Duodenal mucosa (tissue), 2 donors: ENCODE measurements at regions not wholly inside any gene's neighbourhood (a gene's known extent, or its start where the extent isn't known, plus 50 kb on each side); places are given as distances from the start of the nearest gene placed in this dataset.

Experiments used
- H3K27ac ChIP-seq: one replicate; pipeline ENCODE4 v1.7.0; 2013; ENCODE audit warnings: low read depth, low read length
- H3K27me3 ChIP-seq, 2 donors: one replicate each; pipeline ENCODE4 v1.7.0; 2013; ENCODE audit warnings: low read length in 2 of 2, control low read depth in 1 of 2; ENCODE audit not compliant: insufficient read depth in 2 of 2, control insufficient read depth in 1 of 2
- H3K36me3 ChIP-seq, 2 donors: one replicate each; pipeline ENCODE4 v1.7.0; 2013; ENCODE audit warnings: low read length in 2 of 2, control low read depth in 1 of 2; ENCODE audit not compliant: insufficient read depth in 2 of 2, control insufficient read depth in 1 of 2
- H3K4me1 ChIP-seq, 2 donors: one replicate each; pipeline ENCODE4 v1.7.0; 2013; ENCODE audit warnings: low read length in 2 of 2, control low read depth in 1 of 2; ENCODE audit not compliant: insufficient read depth in 2 of 2, control insufficient read depth in 1 of 2
- H3K4me3 ChIP-seq, 2 donors: one replicate each; pipeline ENCODE4 v1.7.0; 2013; ENCODE audit warnings: low read length in 2 of 2, low read depth in 1 of 2
- H3K9ac ChIP-seq, 2 donors: one replicate each; pipeline ENCODE4 v1.7.0; 2013; ENCODE audit warnings: low read length in 2 of 2, low read depth in 1 of 2
- H3K9me3 ChIP-seq, 2 donors: one replicate each; pipeline ENCODE4 v1.7.0; 2013; ENCODE audit warnings: low read length in 2 of 2, control low read depth in 1 of 2; ENCODE audit not compliant: control insufficient read depth in 1 of 2

- no peak overlapping the region for H3K27ac ChIP-seq
- H3K36me3 ChIP-seq: no peaks in the 10 kb centered on the region
- H3K4me1 ChIP-seq: no peaks in the 10 kb centered on the region
- no peaks in the 10 kb centered on the region for H3K27me3 ChIP-seq
- H3K9ac ChIP-seq: no peak overlapping the region
- no peak overlapping the region for H3K4me3 ChIP-seq
- H3K9me3 ChIP-seq: peaks cover 5 to 6% of the 10 kb centered on the region in 2 donors
Observed at GRCh38 chr7:155897758-155898386, 85.6 kb upstream of the SHH start.

DNA sequence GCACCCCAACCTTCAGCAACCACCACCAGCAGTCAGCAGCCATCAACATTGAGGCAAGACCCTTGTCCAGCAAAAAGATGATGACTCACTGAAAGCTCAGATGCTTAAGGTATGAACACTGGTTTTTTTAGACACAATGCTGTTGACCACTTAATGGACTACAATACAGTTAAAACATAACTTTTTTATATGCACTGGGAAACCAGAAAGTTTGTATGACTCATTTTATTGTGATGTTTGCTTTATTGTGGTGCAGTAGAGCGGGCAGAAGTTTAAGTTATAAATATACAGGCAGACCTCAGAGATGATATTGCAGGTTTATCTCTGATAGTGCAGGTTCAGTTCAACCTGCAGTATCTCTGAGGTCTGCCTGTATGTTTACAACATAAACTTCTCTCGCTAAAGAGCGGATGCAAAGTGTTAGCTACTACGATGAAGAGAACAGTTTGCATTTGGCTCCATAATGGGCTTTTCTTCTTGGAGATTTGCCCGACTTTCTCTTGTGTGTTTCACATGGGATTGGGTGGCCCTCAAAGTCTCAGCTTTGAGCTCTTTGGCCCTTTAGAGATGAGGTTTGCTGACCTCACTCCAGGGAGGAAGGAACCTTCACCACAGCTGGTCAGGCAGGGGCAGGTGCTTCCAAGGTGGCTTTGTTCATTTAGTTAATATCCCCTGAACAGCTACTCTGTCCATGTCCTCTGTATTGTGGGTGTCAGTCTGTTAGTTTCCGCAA lies 84.4 kb upstream of the SHH start:
- Histone ChIP-seq H3K36me3 (no peaks in the 10 kb centered on the region), H3K9me3 (peaks cover 5 to 6% of the 10 kb centered on the region in 2 donors), H3K4me1 (no peaks in the 10 kb centered on the region), H3K9ac (no peak overlapping the region), H3K27me3 (no peaks in the 10 kb centered on the region), H3K4me3 (no peak overlapping the region), H3K27ac (no peak overlapping the region)

DNA sequence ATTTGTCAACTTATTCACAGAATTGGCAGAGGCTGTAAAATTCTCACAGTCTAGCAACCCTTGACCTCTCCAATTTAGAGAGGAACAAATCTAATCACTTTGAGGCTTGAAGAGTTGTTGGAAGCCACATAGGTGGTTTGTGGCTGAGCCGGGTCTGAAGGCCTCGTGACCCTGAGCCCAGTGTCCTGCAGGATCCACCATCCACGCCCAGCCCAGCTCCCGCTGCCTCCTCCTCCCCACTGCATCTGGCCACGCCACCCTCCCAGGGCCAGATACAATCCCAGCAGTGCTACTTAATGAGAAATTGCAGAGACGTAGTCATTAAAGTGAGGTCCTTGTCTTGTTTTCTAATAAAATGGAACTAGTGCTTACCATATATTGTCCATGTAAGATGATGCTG lies 81.4 kb upstream of the SHH start:
- H3K9ac ChIP-seq: no peak overlapping the region
- no peak overlapping the region for H3K4me3 ChIP-seq
- H3K36me3 ChIP-seq: no peaks in the 10 kb centered on the region
- H3K27me3 ChIP-seq: no peaks in the 10 kb centered on the region
- peaks cover 9 to 12% of the 10 kb centered on the region in 2 donors for H3K4me1 ChIP-seq
- H3K9me3 ChIP-seq: no peaks in the 10 kb centered on the region
- no peak overlapping the region for H3K27ac ChIP-seq

GRCh38 chr7:155893176-155893575 lies 80.9 kb upstream of the SHH start:
- H3K36me3 ChIP-seq: no peaks in the 10 kb centered on the region
- no peak overlapping the region for H3K9ac ChIP-seq
- no peak overlapping the region for H3K4me3 ChIP-seq
- H3K27me3 ChIP-seq: no peaks in the 10 kb centered on the region
- no peaks in the 10 kb centered on the region for H3K9me3 ChIP-seq
- H3K27ac ChIP-seq: no peak overlapping the region
- peaks cover 9 to 12% of the 10 kb centered on the region in 2 donors for H3K4me1 ChIP-seq

GRCh38 chr7:155889636-155890511 lies 77.6 kb upstream of the SHH start:
- Histone ChIP-seq H3K27ac (peak overlapping the region; percentile 27), H3K36me3 (no peaks in the 10 kb centered on the region), H3K4me3 (no peak overlapping the region), H3K27me3 (no peaks in the 10 kb centered on the region), H3K4me1 (peaks cover 9 to 12% of the 10 kb centered on the region in 2 donors), H3K9ac (no peak overlapping the region), H3K9me3 (no peaks in the 10 kb centered on the region)

GRCh38 chr7:155887174-155887525 lies 74.9 kb upstream of the SHH start:
- Histone ChIP-seq H3K4me1 (peaks cover 9 to 12% of the 10 kb centered on the region in 2 donors), H3K27me3 (no peaks in the 10 kb centered on the region), H3K4me3 (no peak overlapping the region), H3K36me3 (no peaks in the 10 kb centered on the region), H3K27ac (no peak overlapping the region), H3K9ac (no peak overlapping the region), H3K9me3 (no peaks in the 10 kb centered on the region)

- no peak overlapping the region for H3K9ac ChIP-seq
- no peaks in the 10 kb centered on the region for H3K9me3 ChIP-seq
- H3K36me3 ChIP-seq: no peaks in the 10 kb centered on the region
- H3K4me3 ChIP-seq: no peak overlapping the region
- peaks cover 9 to 12% of the 10 kb centered on the region in 2 donors for H3K4me1 ChIP-seq
- H3K27ac ChIP-seq: no peak overlapping the region
- no peaks in the 10 kb centered on the region for H3K27me3 ChIP-seq
Observed at GRCh38 chr7:155886391-155887173, 74.3 kb upstream of the SHH start.

DNA sequence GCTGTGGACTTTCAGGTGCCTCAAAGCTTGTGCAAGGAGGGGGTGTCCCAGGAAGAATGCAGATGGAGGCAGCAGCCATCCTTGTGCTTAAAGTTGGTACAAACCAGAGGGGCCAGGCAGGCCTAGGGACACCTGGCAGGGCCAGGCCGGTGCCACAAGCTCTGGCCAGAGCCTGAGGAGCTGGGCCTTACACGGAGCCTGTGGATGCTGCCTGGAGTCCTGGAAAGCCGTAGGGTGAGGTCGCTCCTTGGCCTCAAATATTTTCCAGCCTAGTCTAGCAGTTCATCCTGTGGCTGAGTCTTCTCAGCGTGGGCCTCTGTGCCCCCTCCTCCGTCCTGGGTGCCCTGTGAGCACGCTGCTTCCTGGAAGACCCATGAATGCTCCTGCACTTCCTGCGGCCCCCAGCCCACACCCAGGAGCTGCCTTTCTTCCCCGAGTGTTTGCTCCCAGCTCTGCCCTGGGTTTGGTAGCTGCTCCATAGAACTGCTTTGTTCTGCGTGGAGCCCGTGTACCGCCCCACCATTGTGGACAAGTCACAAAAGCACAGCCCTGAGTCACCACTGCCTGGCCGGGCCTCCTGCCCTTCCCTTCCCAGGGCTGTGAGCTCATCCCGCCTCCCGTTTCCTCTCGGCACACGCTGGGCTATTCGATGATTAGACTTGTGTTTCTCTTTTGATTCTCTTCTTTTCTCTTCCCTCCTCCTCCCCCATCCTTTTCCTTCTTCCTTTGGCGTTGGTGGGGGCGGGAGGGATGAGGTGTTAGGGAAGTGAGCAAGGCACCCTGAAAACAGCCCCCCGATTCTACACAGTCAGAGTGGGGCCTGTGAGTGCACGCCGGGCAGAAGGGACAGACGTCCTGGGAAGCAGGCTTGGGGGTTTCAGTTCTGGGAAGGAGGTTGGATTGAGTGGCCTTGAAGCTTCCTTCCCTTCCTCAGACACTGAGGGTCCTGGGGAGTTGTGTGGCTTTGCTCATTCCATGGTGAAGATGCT lies 73.2 kb upstream of the SHH start:
- no peak overlapping the region for H3K27ac ChIP-seq
- no peaks in the 10 kb centered on the region for H3K27me3 ChIP-seq
- H3K4me1 ChIP-seq: peaks cover 9 to 11% of the 10 kb centered on the region in 2 donors
- no peaks in the 10 kb centered on the region for H3K9me3 ChIP-seq
- H3K36me3 ChIP-seq: no peaks in the 10 kb centered on the region
- H3K9ac ChIP-seq: no peak overlapping the region
- no peak overlapping the region for H3K4me3 ChIP-seq
